HepG2 (cell line): ENCODE measurements at regions not wholly inside any gene's neighbourhood (a gene's known extent, or its start where the extent isn't known, plus 50 kb on each side); places are given as distances from the start of the nearest gene placed in this dataset.

Experiments
- CHCHD3 ChIP-seq: sonication (generic); formaldehyde crosslinking; IDR thresholded peaks from 2 replicates; pipeline ENCODE4 v1.8.0; 2022; ENCODE audit warnings: mild to moderate bottlenecking, missing genetic modification reagents, moderate library complexity
- ERF ChIP-seq: IDR thresholded peaks from 2 replicates; pipeline ENCODE4 v1.6.1; 2018; ENCODE audit warnings: missing biosample characterization, missing genetic modification reagents
- HMGA1 ChIP-seq: sonication (generic); formaldehyde crosslinking; conservative IDR thresholded peaks from 2 replicates; pipeline ENCODE4 v1.4.0; 2020; ENCODE audit warnings: missing genetic modification reagents
- KLF16 ChIP-seq, 2 experiments: sonication (generic) in 1 of 2; formaldehyde crosslinking in 1 of 2; IDR thresholded peaks; 2 replicates each; pipeline versions ENCODE4 v1.6.1 to v1.8.0; 2016 to 2023; ENCODE audit warnings: missing genetic modification reagents in 2 of 2, missing compliant biosample characterization in 1 of 2
- MAZ ChIP-seq, 2 experiments: sonication (generic) in 1 of 2; formaldehyde crosslinking in 1 of 2; IDR thresholded peaks; 2 replicates each; pipeline versions ENCODE4 v1.5.0 to v1.6.1; 2012 to 2020; ENCODE audit warnings: low read depth in 2 of 2, mild to moderate bottlenecking in 2 of 2, borderline replicate concordance in 1 of 2, improper control_type of control experiment in 1 of 2, low read length in 1 of 2, missing genetic modification reagents in 1 of 2, moderate library complexity in 1 of 2
- SAP130 ChIP-seq: IDR thresholded peaks from 2 replicates; pipeline ENCODE4 v1.6.1; 2016; ENCODE audit warnings: low read depth
- SRSF9 ChIP-seq: fragments of 200-400 bp; formaldehyde crosslinking; IDR thresholded peaks from 2 replicates; pipeline ENCODE4 v1.6.1; 2018; ENCODE audit warnings: borderline replicate concordance, mild to moderate bottlenecking, low read depth, low read length; ENCODE audit not compliant: insufficient read depth, poor library complexity, severe bottlenecking
- SSRP1 ChIP-seq: IDR thresholded peaks from 2 replicates; pipeline ENCODE4 v1.6.1; 2016; ENCODE audit warnings: control low read depth
- THAP11 ChIP-seq: IDR thresholded peaks from 2 replicates; pipeline ENCODE4 v1.6.1; 2016; ENCODE audit warnings: missing biosample characterization, missing genetic modification reagents
- ZNF20 ChIP-seq: sonication (generic); formaldehyde crosslinking; IDR thresholded peaks from 2 replicates; pipeline ENCODE4 v1.4.0; 2020; ENCODE audit warnings: mild to moderate bottlenecking, moderate library complexity, missing genetic modification reagents
- ZNF543 ChIP-seq: sonication (generic); formaldehyde crosslinking; IDR thresholded peaks from 2 replicates; pipeline ENCODE4 v1.4.0; 2020; ENCODE audit warnings: mild to moderate bottlenecking, missing genetic modification reagents
- ZNF564 ChIP-seq: sonication (generic); formaldehyde crosslinking; IDR thresholded peaks from 2 replicates; pipeline ENCODE4 v1.8.1; 2023; ENCODE audit warnings: mild to moderate bottlenecking, missing genetic modification reagents
- ZNF598 ChIP-seq: sonication (generic); formaldehyde crosslinking; IDR thresholded peaks from 2 replicates; pipeline ENCODE4 v1.5.1; 2020; ENCODE audit warnings: mild to moderate bottlenecking, missing genetic modification reagents, borderline replicate concordance
- TF ChIP-seq, protein P1 (sequence below): sonication (generic); formaldehyde crosslinking; IDR thresholded peaks from 2 replicates; pipeline ENCODE4 v1.8.0; 2022; ENCODE audit warnings: missing genetic modification reagents, mild to moderate bottlenecking, borderline replicate concordance
- TF ChIP-seq, protein P2 (sequence below): sonication (generic); formaldehyde crosslinking; IDR thresholded peaks from 2 replicates; pipeline ENCODE4 v1.4.0; 2020; ENCODE audit warnings: missing genetic modification reagents
- TF ChIP-seq, protein P3 (sequence below): sonication (generic); formaldehyde crosslinking; IDR thresholded peaks from 2 replicates; pipeline ENCODE4 v1.4.0; 2020; ENCODE audit warnings: mild to moderate bottlenecking, missing genetic modification reagents
- TF ChIP-seq, protein P4 (sequence below): sonication (generic); formaldehyde crosslinking; IDR thresholded peaks from 2 replicates; pipeline ENCODE4 v1.4.0; 2020; ENCODE audit warnings: low read depth, mild to moderate bottlenecking, missing genetic modification reagents
- TF ChIP-seq, protein P5 (sequence below): sonication (generic); formaldehyde crosslinking; IDR thresholded peaks from 2 replicates; pipeline ENCODE4 v1.4.0; 2020; ENCODE audit warnings: mild to moderate bottlenecking, low read depth, missing genetic modification reagents

DNA sequence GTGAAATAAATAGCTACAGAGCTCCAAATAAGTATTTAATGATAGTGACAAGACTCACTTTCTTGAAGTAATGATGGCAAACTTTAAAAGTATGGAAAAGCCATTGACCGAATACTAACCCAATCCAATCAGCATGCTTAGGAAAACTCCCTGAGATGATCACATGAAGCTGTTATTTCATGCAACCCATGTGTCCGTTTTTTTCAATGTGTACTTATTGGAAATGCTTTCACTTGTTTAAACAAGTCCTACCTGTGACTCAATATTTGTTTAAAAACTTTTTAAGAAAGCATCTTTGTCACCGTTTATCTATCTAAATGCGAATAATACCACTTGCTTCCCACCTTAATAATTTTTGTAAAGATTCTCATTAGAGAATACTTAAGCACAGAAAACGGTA, 185.8 kb downstream of the NRIP1 start (continued):
- TF ChIP-seq, protein P1, sequence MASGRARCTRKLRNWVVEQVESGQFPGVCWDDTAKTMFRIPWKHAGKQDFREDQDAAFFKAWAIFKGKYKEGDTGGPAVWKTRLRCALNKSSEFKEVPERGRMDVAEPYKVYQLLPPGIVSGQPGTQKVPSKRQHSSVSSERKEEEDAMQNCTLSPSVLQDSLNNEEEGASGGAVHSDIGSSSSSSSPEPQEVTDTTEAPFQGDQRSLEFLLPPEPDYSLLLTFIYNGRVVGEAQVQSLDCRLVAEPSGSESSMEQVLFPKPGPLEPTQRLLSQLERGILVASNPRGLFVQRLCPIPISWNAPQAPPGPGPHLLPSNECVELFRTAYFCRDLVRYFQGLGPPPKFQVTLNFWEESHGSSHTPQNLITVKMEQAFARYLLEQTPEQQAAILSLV (CRISPR knock-in tag) = no peak
- no peak for TF ChIP-seq SRSF9
- TF ChIP-seq, protein P2, sequence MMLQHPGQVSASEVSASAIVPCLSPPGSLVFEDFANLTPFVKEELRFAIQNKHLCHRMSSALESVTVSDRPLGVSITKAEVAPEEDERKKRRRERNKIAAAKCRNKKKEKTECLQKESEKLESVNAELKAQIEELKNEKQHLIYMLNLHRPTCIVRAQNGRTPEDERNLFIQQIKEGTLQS (CRISPR knock-in tag) = peak; percentile 77; the same call in 1 of the 2 replicates
- peak; percentile 72 for TF ChIP-seq SAP130 (CRISPR knock-in tag)
- TF ChIP-seq MAZ (IDR thresholded peaks at IDR 0.05; ENCODE audit: borderline replicate concordance, low read depth, low read length) = no peak
- no peak for TF ChIP-seq MAZ (CRISPR knock-in tag; IDR thresholded peaks at IDR 0.05; ENCODE audit: low read depth)
- TF ChIP-seq, protein P3, sequence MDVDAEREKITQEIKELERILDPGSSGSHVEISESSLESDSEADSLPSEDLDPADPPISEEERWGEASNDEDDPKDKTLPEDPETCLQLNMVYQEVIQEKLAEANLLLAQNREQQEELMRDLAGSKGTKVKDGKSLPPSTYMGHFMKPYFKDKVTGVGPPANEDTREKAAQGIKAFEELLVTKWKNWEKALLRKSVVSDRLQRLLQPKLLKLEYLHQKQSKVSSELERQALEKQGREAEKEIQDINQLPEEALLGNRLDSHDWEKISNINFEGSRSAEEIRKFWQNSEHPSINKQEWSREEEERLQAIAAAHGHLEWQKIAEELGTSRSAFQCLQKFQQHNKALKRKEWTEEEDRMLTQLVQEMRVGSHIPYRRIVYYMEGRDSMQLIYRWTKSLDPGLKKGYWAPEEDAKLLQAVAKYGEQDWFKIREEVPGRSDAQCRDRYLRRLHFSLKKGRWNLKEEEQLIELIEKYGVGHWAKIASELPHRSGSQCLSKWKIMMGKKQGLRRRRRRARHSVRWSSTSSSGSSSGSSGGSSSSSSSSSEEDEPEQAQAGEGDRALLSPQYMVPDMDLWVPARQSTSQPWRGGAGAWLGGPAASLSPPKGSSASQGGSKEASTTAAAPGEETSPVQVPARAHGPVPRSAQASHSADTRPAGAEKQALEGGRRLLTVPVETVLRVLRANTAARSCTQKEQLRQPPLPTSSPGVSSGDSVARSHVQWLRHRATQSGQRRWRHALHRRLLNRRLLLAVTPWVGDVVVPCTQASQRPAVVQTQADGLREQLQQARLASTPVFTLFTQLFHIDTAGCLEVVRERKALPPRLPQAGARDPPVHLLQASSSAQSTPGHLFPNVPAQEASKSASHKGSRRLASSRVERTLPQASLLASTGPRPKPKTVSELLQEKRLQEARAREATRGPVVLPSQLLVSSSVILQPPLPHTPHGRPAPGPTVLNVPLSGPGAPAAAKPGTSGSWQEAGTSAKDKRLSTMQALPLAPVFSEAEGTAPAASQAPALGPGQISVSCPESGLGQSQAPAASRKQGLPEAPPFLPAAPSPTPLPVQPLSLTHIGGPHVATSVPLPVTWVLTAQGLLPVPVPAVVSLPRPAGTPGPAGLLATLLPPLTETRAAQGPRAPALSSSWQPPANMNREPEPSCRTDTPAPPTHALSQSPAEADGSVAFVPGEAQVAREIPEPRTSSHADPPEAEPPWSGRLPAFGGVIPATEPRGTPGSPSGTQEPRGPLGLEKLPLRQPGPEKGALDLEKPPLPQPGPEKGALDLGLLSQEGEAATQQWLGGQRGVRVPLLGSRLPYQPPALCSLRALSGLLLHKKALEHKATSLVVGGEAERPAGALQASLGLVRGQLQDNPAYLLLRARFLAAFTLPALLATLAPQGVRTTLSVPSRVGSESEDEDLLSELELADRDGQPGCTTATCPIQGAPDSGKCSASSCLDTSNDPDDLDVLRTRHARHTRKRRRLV (CRISPR knock-in tag) = no peak
- TF ChIP-seq ZNF543 (CRISPR knock-in tag) = no peak
- TF ChIP-seq ZNF564 (CRISPR knock-in tag) = no peak
- TF ChIP-seq ZNF598 (CRISPR knock-in tag) = no peak
- no peak for TF ChIP-seq CHCHD3 (CRISPR knock-in tag)
- TF ChIP-seq ERF (CRISPR knock-in tag) = 0 out of 2 replicates have a peak, but pooled peaks have one; percentile 30
- TF ChIP-seq KLF16 (CRISPR knock-in tag; IDR thresholded peaks at IDR 0.05) = peak in 1 of 2 experiments; percentile 71; a peak in 1 of 4 replicates
- peak; percentile 67 for TF ChIP-seq THAP11 (CRISPR knock-in tag)
- TF ChIP-seq, protein P4, sequence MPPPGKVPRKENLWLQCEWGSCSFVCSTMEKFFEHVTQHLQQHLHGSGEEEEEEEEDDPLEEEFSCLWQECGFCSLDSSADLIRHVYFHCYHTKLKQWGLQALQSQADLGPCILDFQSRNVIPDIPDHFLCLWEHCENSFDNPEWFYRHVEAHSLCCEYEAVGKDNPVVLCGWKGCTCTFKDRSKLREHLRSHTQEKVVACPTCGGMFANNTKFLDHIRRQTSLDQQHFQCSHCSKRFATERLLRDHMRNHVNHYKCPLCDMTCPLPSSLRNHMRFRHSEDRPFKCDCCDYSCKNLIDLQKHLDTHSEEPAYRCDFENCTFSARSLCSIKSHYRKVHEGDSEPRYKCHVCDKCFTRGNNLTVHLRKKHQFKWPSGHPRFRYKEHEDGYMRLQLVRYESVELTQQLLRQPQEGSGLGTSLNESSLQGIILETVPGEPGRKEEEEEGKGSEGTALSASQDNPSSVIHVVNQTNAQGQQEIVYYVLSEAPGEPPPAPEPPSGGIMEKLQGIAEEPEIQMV (CRISPR knock-in tag) = no peak
- TF ChIP-seq HMGA1 (CRISPR knock-in tag) = no peak
- TF ChIP-seq ZNF20 (CRISPR knock-in tag) = no peak
- TF ChIP-seq, protein P5, sequence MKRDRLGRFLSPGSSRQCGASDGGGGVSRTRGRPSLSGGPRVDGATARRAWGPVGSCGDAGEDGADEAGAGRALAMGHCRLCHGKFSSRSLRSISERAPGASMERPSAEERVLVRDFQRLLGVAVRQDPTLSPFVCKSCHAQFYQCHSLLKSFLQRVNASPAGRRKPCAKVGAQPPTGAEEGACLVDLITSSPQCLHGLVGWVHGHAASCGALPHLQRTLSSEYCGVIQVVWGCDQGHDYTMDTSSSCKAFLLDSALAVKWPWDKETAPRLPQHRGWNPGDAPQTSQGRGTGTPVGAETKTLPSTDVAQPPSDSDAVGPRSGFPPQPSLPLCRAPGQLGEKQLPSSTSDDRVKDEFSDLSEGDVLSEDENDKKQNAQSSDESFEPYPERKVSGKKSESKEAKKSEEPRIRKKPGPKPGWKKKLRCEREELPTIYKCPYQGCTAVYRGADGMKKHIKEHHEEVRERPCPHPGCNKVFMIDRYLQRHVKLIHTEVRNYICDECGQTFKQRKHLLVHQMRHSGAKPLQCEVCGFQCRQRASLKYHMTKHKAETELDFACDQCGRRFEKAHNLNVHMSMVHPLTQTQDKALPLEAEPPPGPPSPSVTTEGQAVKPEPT = no peak
- TF ChIP-seq SSRP1 = peak; percentile 33; the same call in 1 of the 2 replicates
